CD8-positive, alpha-beta memory T cell (primary cell): ENCODE measurements at regions not wholly inside any gene's neighbourhood (a gene's known extent, or its start where the extent isn't known, plus 50 kb on each side); places are given as distances from the start of the nearest gene placed in this dataset.

Experiments
- CTCF ChIA-PET: fragments of 350-600 bp; sonication (Branson Sonifier 250); formaldehyde crosslinking; loops from one replicate; lab custom pipeline; 2021; ENCODE audit warnings: antibody characterized with exemption; lab: Charles Lee
- POLR2A ChIA-PET: fragments of 350-600 bp; sonication (Branson Sonifier 250); formaldehyde crosslinking; loops from one replicate; lab custom pipeline; 2021; ENCODE audit warnings: antibody characterized with exemption; lab: Charles Lee
- DNase-seq, 5 donors: peaks; one replicate each; pipeline versions ENCODE4 v3.0.0 to v3.0.0-alpha.2; 2020 to 2022; ENCODE audit warnings: mixed read lengths in 1 of 5
- H3K27ac ChIP-seq: one replicate; pipeline ENCODE4 v1.7.0; 2013; ENCODE audit warnings: low read depth, mild to moderate bottlenecking, low read length, moderate library complexity
- H3K27me3 ChIP-seq: 2 replicates; pipeline ENCODE4 v1.7.0; 2013; ENCODE audit warnings: low read length, mild to moderate bottlenecking; ENCODE audit not compliant: insufficient read depth, poor library complexity, severe bottlenecking
- H3K36me3 ChIP-seq: 2 replicates; pipeline ENCODE4 v1.7.0; 2013; ENCODE audit warnings: mild to moderate bottlenecking, low read length, moderate library complexity; ENCODE audit not compliant: insufficient read depth
- H3K4me1 ChIP-seq: 2 replicates; pipeline ENCODE4 v1.7.0; 2013; ENCODE audit warnings: mild to moderate bottlenecking, low read length, moderate library complexity; ENCODE audit not compliant: insufficient read depth
- H3K4me3 ChIP-seq: 2 replicates; pipeline ENCODE4 v1.7.0; 2013; ENCODE audit warnings: mild to moderate bottlenecking, low read length
- H3K9me3 ChIP-seq: 2 replicates; pipeline ENCODE4 v1.7.0; 2013; ENCODE audit warnings: mild to moderate bottlenecking, low read length
- H3K27ac Mint-ChIP-seq, 8 donors: one replicate each; pipeline ENCODE4 v1.8.0; 2020 to 2021; ENCODE audit warnings: mixed read lengths in 8 of 8, mild to moderate bottlenecking in 6 of 8, inconsistent platforms in 3 of 8, moderate library complexity in 3 of 8
- H3K27me3 Mint-ChIP-seq, 2 donors: one replicate each; pipeline ENCODE4 v1.8.0; 2020 to 2021; ENCODE audit warnings: mixed read lengths in 2 of 2, mild to moderate bottlenecking in 1 of 2, moderate library complexity in 1 of 2
- H3K36me3 Mint-ChIP-seq, 3 donors: one replicate each; pipeline ENCODE4 v1.8.0; 2020 to 2021; ENCODE audit warnings: mixed read lengths in 3 of 3, inconsistent platforms in 1 of 3, mild to moderate bottlenecking in 1 of 3
- H3K4me1 Mint-ChIP-seq, 3 donors: one replicate each; pipeline ENCODE4 v1.8.0; 2020 to 2021; ENCODE audit warnings: mixed read lengths in 3 of 3, inconsistent platforms in 1 of 3, mild to moderate bottlenecking in 1 of 3
- H3K4me3 Mint-ChIP-seq, 7 donors: one replicate each; pipeline ENCODE4 v1.8.0; 2020 to 2021; ENCODE audit warnings: mixed read lengths in 7 of 7, mild to moderate bottlenecking in 6 of 7, moderate library complexity in 4 of 7, inconsistent platforms in 2 of 7
- H3K9me3 Mint-ChIP-seq, 5 donors: one replicate each; pipeline ENCODE4 v1.8.0; 2020 to 2022; ENCODE audit warnings: mixed read lengths in 5 of 5, mild to moderate bottlenecking in 3 of 5, moderate library complexity in 2 of 5, inconsistent platforms in 1 of 5

DNA sequence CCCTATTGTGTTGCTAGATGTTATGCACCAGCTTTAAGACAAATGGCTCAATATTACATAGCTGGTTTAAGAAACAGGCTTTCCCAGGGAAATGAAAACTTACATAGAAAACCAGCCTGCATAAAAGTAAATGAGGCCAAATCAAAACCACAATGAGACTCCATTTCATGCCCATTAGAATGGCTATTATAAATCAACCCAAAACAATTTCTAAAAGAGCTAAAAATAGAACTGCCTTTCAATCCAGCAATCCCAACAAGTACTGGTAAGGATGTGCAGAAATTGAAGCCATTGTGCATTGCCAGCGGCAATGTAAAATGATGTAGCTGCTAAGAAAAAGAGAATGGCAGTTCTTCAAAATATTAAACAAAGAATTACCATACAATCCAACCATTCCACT lies 1170.0 kb upstream of the CDH9 start:
- DNase-seq: no peak
- ChIA-PET CTCF (no interaction called here), POLR2A (no interaction called here)
- H3K4me3 Mint-ChIP-seq: no peak overlapping the region
- H3K36me3 ChIP-seq: no peaks in the 10 kb centered on the region
- H3K27ac Mint-ChIP-seq: no peak overlapping the region
- H3K27ac ChIP-seq: no peak overlapping the region
- no peaks in the 10 kb centered on the region for H3K4me1 ChIP-seq
- H3K4me3 ChIP-seq: no peak overlapping the region
- H3K27me3 Mint-ChIP-seq: no peaks in the 10 kb centered on the region
- no peaks in the 10 kb centered on the region for H3K9me3 ChIP-seq
- H3K4me1 Mint-ChIP-seq: no peaks in the 10 kb centered on the region
- H3K9me3 Mint-ChIP-seq: peaks cover 1 to 16% (median 11%) of the 10 kb centered on the region in 5 donors
- H3K36me3 Mint-ChIP-seq: no peaks in the 10 kb centered on the region
- no peaks in the 10 kb centered on the region for H3K27me3 ChIP-seq

DNA sequence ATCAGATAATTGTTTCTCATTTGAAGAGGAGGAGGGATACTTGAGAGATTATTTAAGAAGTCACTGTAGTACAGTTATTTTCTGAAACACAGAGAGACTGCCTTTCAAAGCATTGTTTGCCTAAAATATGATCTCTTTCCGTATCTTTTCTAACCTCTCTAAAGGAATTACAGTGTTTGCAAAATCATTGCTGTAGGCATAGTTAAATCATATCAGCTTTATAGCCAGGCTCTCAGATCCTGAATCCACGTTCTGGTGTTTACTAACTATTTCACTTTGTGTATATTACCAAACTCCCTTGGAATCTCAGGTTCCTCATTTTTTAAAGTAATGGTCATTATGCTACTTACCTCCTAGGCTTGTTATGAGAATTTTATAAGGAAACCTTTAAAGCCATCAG lies 1151.6 kb upstream of the CDH9 start:
- ChIA-PET POLR2A (no interaction called here), CTCF (no interaction called here)
- no peak overlapping the region for H3K4me3 Mint-ChIP-seq
- no peaks in the 10 kb centered on the region for H3K4me1 Mint-ChIP-seq
- no peaks in the 10 kb centered on the region for H3K9me3 ChIP-seq
- H3K36me3 Mint-ChIP-seq: no peaks in the 10 kb centered on the region
- DNase-seq: no peak
- no peaks in the 10 kb centered on the region for H3K36me3 ChIP-seq
- H3K27ac Mint-ChIP-seq: no peak overlapping the region
- H3K4me1 ChIP-seq: no peaks in the 10 kb centered on the region
- no peak overlapping the region for H3K4me3 ChIP-seq
- H3K9me3 Mint-ChIP-seq: peaks cover 4 to 20% (median 7%) of the 10 kb centered on the region in 5 donors
- no peaks in the 10 kb centered on the region for H3K27me3 Mint-ChIP-seq
- no peaks in the 10 kb centered on the region for H3K27me3 ChIP-seq
- H3K27ac ChIP-seq: no peak overlapping the region

DNA sequence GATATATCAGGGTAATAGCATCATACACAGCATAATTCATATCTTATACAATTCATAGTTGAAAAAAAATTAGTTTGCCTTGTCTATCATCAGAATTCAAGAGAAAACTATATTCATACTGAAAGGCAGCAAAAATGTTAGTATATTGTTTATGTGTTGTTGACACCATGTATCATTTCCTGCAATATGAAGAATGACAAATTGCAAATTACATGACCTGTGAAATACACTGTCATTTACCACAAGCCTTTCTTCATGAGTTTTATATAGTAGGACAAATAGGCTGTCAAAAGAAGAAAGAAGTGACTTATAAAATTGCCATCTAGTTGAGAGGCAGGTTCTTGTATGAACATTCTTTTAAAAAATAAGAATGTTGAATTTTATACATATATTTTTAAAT lies 1136.3 kb upstream of the CDH9 start:
- Mint-ChIP-seq H3K27ac (no peak overlapping the region), H3K4me1 (no peaks in the 10 kb centered on the region), H3K9me3 (peaks cover 7 to 32% (median 17%) of the 10 kb centered on the region in 5 donors), H3K36me3 (no peaks in the 10 kb centered on the region), H3K4me3 (no peak overlapping the region), H3K27me3 (no peaks in the 10 kb centered on the region)
- H3K4me3 ChIP-seq: no peak overlapping the region
- no peaks in the 10 kb centered on the region for H3K36me3 ChIP-seq
- no peaks in the 10 kb centered on the region for H3K9me3 ChIP-seq
- H3K27me3 ChIP-seq: no peaks in the 10 kb centered on the region
- no peaks in the 10 kb centered on the region for H3K4me1 ChIP-seq
- ChIA-PET CTCF (no interaction called here), POLR2A (no interaction called here)
- no peak for DNase-seq
- no peak overlapping the region for H3K27ac ChIP-seq

DNA sequence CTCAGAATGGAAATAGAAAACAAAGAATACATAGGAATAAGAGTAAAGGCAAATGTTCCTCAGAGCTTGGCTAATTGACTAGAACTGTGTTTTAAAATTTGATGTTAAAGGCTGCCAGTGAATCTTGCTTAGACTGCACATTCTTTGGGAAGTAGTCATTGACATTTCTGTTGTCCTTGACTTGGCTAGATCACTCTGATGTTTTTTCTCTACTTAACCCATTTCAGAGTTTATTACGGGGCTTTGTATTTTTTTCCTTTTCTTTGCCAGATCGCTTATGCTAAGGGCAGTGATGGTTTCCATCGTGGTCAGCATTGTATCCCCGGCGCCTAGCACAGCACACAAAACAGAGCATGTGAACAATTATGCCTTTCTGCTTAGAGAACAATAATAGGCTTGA lies 1126.7 kb upstream of the CDH9 start:
- Histone ChIP-seq H3K27me3 (no peaks in the 10 kb centered on the region), H3K27ac (no peak overlapping the region), H3K36me3 (no peaks in the 10 kb centered on the region), H3K4me3 (no peak overlapping the region), H3K9me3 (no peaks in the 10 kb centered on the region), H3K4me1 (no peaks in the 10 kb centered on the region)
- Mint-ChIP-seq H3K4me3 (no peak overlapping the region), H3K27me3 (no peaks in the 10 kb centered on the region), H3K27ac (no peak overlapping the region), H3K9me3 (peaks cover 0 to 19% (median 5%) of the 10 kb centered on the region in 5 donors), H3K36me3 (no peaks in the 10 kb centered on the region), H3K4me1 (no peaks in the 10 kb centered on the region)
- DNase-seq: no peak
- ChIA-PET CTCF (no interaction called here), POLR2A (no interaction called here)

DNA sequence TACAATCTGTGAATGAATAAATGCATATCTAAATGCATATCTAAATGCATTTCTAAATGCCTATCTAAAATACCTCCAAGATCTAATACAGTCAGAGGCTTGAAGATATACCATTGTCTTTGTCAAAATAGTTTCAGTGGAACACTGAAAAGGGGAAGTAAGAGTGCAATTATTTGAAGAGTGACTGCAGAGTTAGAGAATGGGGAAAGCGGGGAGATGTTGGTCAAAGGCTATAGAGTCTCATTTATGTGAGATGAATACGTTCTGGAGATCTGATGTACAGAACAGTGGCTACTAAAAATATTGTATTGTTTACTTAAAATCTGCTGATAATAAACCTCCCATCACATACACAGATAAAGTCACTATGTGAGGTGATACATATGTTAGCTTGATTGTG lies 1126.2 kb upstream of the CDH9 start:
- CTCF ChIA-PET: no interaction called here
- no peaks in the 10 kb centered on the region for H3K4me1 ChIP-seq
- Mint-ChIP-seq H3K36me3 (no peaks in the 10 kb centered on the region), H3K9me3 (peaks cover 0 to 24% (median 5%) of the 10 kb centered on the region in 5 donors), H3K27me3 (no peaks in the 10 kb centered on the region), H3K4me1 (no peaks in the 10 kb centered on the region), H3K4me3 (no peak overlapping the region), H3K27ac (no peak overlapping the region)
- DNase-seq: no peak
- H3K27me3 ChIP-seq: no peaks in the 10 kb centered on the region
- H3K27ac ChIP-seq: no peak overlapping the region
- no peak overlapping the region for H3K4me3 ChIP-seq
- POLR2A ChIA-PET: no interaction called here
- no peaks in the 10 kb centered on the region for H3K9me3 ChIP-seq
- no peaks in the 10 kb centered on the region for H3K36me3 ChIP-seq

DNA sequence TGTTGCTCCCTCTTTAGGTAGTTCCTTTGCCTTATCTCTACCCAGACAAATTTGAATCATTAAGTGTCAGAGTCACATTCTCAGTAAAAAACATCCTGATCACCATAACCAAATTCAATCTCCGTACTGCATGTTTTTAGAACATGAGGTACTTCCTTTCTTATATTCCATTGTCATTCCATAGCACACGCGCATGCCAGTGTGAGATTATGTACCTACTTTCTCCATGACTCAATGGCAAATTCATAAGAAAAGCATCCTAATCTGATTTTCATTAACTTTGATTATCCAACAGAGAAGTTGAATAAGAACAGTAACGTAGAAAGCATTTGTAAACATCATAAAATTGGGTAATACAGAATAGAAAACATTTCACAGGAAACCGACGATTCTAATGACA lies 1118.6 kb upstream of the CDH9 start:
- Mint-ChIP-seq H3K9me3 (peaks cover 6 to 34% (median 11%) of the 10 kb centered on the region in 5 donors), H3K27ac (no peak overlapping the region), H3K27me3 (no peaks in the 10 kb centered on the region), H3K4me3 (no peak overlapping the region), H3K36me3 (no peaks in the 10 kb centered on the region), H3K4me1 (no peaks in the 10 kb centered on the region)
- no peaks in the 10 kb centered on the region for H3K36me3 ChIP-seq
- ChIA-PET CTCF (no interaction called here), POLR2A (no interaction called here)
- H3K4me3 ChIP-seq: no peak overlapping the region
- no peaks in the 10 kb centered on the region for H3K27me3 ChIP-seq
- no peak overlapping the region for H3K27ac ChIP-seq
- H3K4me1 ChIP-seq: no peaks in the 10 kb centered on the region
- DNase-seq: no peak
- no peaks in the 10 kb centered on the region for H3K9me3 ChIP-seq

DNA sequence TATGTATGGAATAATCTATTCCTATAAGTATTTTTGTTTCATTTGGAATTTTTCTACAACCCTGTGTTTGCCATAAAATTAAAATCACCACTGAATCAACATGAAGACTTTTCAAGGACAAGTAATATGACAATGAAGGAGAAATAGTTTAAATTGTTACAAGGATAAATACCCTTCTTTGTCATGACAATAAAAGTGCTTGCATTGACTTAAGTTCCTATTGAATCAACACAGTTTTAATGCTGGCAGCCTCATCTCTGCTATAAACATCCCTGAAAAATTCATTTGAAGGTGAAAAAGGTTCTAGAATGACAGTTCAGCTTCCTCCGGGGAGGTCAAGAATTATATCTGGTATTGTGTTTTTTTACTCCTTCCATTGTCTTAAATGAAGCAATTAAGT lies 1105.1 kb upstream of the CDH9 start:
- ChIA-PET POLR2A (no interaction called here), CTCF (no interaction called here)
- Histone ChIP-seq H3K4me3 (no peak overlapping the region), H3K36me3 (no peaks in the 10 kb centered on the region), H3K27me3 (no peaks in the 10 kb centered on the region), H3K9me3 (no peaks in the 10 kb centered on the region), H3K4me1 (no peaks in the 10 kb centered on the region), H3K27ac (no peak overlapping the region)
- Mint-ChIP-seq H3K4me1 (no peaks in the 10 kb centered on the region), H3K27ac (no peak overlapping the region), H3K36me3 (no peaks in the 10 kb centered on the region), H3K9me3 (peaks cover 6 to 22% (median 11%) of the 10 kb centered on the region in 5 donors), H3K27me3 (no peaks in the 10 kb centered on the region), H3K4me3 (no peak overlapping the region)
- no peak for DNase-seq

DNA sequence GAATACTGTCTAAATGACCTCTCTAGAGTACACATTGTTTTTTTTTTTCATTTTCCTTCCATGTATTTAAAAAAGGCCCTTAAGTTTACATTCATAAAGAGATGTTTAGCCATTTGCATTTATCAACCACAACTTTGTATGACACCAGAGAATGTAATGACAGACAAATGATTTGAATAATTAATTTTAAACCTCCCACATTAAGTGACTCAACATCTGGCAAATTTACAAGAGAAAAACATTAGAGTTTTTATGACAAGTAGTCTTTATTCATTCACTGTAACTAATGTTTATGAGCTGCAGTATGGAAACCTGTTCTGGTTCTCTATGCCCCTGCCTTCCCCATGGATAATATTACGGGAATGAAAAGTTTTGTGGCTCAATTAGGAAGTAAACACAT lies 1093.8 kb upstream of the CDH9 start:
- H3K36me3 Mint-ChIP-seq: no peaks in the 10 kb centered on the region
- H3K9me3 ChIP-seq: no peaks in the 10 kb centered on the region
- no peaks in the 10 kb centered on the region for H3K4me1 Mint-ChIP-seq
- H3K4me1 ChIP-seq: no peaks in the 10 kb centered on the region
- H3K4me3 Mint-ChIP-seq: no peak overlapping the region
- no peak overlapping the region for H3K4me3 ChIP-seq
- no peak for DNase-seq
- POLR2A ChIA-PET: no interaction called here
- peaks cover 0 to 20% (median 4%) of the 10 kb centered on the region in 5 donors for H3K9me3 Mint-ChIP-seq
- CTCF ChIA-PET: no interaction called here
- no peaks in the 10 kb centered on the region for H3K36me3 ChIP-seq
- no peak overlapping the region for H3K27ac Mint-ChIP-seq
- no peaks in the 10 kb centered on the region for H3K27me3 Mint-ChIP-seq
- H3K27me3 ChIP-seq: no peaks in the 10 kb centered on the region
- no peak overlapping the region for H3K27ac ChIP-seq

DNA sequence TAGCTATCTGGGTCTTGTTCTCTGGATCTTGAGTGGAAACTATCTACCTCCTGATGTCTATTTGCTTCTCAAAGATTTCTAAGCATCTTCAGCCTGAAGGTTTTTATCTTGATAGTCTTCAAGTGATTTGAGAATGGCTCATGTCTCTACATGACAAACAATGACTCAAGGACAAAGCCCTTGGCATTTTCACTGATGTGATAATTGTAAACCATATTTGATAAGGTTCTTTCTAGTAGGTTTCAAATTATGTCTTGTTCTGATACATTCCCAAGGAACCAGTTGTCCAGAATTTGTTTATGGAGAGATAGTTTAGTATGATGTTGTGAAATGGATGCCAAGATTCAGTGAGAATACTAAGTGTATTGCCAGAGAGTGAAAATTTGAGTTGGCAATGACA lies 1079.3 kb upstream of the CDH9 start:
- Mint-ChIP-seq H3K36me3 (no peaks in the 10 kb centered on the region), H3K4me1 (no peaks in the 10 kb centered on the region), H3K4me3 (no peak overlapping the region), H3K27me3 (peaks cover 0 to 1% of the 10 kb centered on the region in 2 donors), H3K9me3 (peaks cover 9 to 45% (median 24%) of the 10 kb centered on the region in 5 donors), H3K27ac (no peak overlapping the region)
- no peaks in the 10 kb centered on the region for H3K36me3 ChIP-seq
- no peaks in the 10 kb centered on the region for H3K9me3 ChIP-seq
- no peak overlapping the region for H3K27ac ChIP-seq
- H3K4me1 ChIP-seq: no peaks in the 10 kb centered on the region
- CTCF ChIA-PET: no interaction called here
- no peaks in the 10 kb centered on the region for H3K27me3 ChIP-seq
- no peak overlapping the region for H3K4me3 ChIP-seq
- no peak for DNase-seq
- POLR2A ChIA-PET: no interaction called here
